Fibroblast of lung (primary cell): ENCODE measurements at regions not wholly inside any gene's neighbourhood (a gene's known extent, or its start where the extent isn't known, plus 50 kb on each side); places are given as distances from the start of the nearest gene placed in this dataset.

Experiments
- EZH2 ChIP-seq: IDR thresholded peaks from 2 replicates; pipeline ENCODE4 v1.5.1; 2012; ENCODE audit warnings: low read length, control low read depth, mild to moderate bottlenecking; ENCODE audit errors: missing control alignments
- TF ChIP-seq, protein P1 (sequence below), 2 donors: IDR thresholded peaks in 1 of 2; conservative IDR thresholded peaks in 1 of 2; 1 replicate in 1 of 2; 2 replicates in 1 of 2; pipeline ENCODE4 v1.5.1; 2011 to 2012; ENCODE audit warnings: low read length in 2 of 2, control low read depth in 1 of 2, inconsistent platforms in 1 of 2, low read depth in 1 of 2, mild to moderate bottlenecking in 1 of 2

DNA sequence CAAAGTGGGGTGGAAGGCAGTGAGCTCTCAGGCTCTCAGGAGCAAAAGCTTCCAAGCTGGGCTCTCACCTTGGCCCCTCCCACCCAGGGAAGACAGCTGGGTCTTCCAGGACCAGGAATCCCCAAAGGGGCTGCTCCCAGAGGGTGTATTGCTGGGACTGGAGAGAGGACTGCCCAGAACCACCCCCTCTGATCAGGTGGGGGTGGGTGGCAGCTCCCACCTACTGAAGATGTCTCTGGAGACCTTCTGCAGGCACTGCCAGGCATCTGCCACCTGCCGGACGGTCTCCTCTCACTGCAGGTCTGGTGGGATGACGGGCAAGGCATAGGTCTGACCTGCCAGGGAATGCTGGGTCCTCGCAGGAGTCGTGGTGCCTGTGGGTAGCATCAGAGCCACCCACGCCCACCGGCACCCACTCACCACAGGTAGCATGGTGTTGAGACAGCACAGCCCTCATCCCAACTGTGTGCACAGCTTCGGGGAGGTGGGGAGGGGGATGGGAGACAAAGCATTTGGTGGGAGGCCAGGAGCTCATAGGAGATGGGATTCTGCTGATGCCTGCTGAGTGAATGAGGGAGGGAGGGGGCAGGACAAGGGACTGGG, 103.2 kb downstream of the SINHCAF start:
- TF ChIP-seq, protein P1, sequence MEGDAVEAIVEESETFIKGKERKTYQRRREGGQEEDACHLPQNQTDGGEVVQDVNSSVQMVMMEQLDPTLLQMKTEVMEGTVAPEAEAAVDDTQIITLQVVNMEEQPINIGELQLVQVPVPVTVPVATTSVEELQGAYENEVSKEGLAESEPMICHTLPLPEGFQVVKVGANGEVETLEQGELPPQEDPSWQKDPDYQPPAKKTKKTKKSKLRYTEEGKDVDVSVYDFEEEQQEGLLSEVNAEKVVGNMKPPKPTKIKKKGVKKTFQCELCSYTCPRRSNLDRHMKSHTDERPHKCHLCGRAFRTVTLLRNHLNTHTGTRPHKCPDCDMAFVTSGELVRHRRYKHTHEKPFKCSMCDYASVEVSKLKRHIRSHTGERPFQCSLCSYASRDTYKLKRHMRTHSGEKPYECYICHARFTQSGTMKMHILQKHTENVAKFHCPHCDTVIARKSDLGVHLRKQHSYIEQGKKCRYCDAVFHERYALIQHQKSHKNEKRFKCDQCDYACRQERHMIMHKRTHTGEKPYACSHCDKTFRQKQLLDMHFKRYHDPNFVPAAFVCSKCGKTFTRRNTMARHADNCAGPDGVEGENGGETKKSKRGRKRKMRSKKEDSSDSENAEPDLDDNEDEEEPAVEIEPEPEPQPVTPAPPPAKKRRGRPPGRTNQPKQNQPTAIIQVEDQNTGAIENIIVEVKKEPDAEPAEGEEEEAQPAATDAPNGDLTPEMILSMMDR (conservative IDR thresholded peaks at IDR 0.05 in 1 of 2, IDR thresholded peaks at IDR 0.05 in 1 of 2; ENCODE audit: low read depth in 1 of 2, low read length in 2 of 2) = no peak
- TF ChIP-seq EZH2 = no peak
